K562 (cell line): ENCODE measurements at regions not wholly inside any gene's neighbourhood (a gene's known extent, or its start where the extent isn't known, plus 50 kb on each side); places are given as distances from the start of the nearest gene placed in this dataset.
"Not testable (repeated sequence)": the region's sequence is repeated elsewhere in the genome, so short reads cannot be mapped to it uniquely, and the experiment has no call there.

Experiments
- ATAC-seq: fragments of 200-7000 bp; cut with Tn5 transposase; 3 replicates; pipeline ENCODE4 v1.9.1; 2020; ENCODE audit warnings: moderate library complexity
- BruUV-seq: library from RNA; stranded (reverse); fragments of 400-500 nt; replicated peaks from 2 replicates; lab custom pipeline; 2021; lab: Mats Ljungman, UMichigan
- CTCF ChIA-PET: fragments of 300-600 bp; formaldehyde crosslinking; extraction: SDS; loops from one replicate; lab custom pipeline; 2021; ENCODE audit warnings: low intra/inter-chr PET ratio; lab: Yijun Ruan, JAX
- POLR2A ChIA-PET: fragments of 300-600, 350-650 bp; sonication (Branson Sonifier 250); formaldehyde crosslinking; extraction: SDS; loops from one replicate; lab custom pipeline; 2021; ENCODE audit warnings: antibody characterized with exemption, inconsistent platforms; lab: Yijun Ruan, JAX
- DNase-seq, 4 experiments: peaks; one replicate each; pipeline versions ENCODE4 v3.0.0 to v3.0.0-alpha.2; 2011 to 2018; ENCODE audit warnings: low spot score in 3 of 4, mixed read lengths in 3 of 4; ENCODE audit errors: extremely low read depth in 1 of 4
- FAIRE-seq: peaks from 2 replicates; lab custom pipeline; 2011; peaks lifted over from hg19 to GRCh38; lab: Jason Lieb, UNC
- H2AFZ ChIP-seq: 2 replicates; pipeline ENCODE4 v1.6.0; 2011; ENCODE audit warnings: low read depth, low read length, control low read depth, inconsistent platforms
- H3K27ac ChIP-seq: fragments of 200-600 bp; 3 replicates; pipeline ENCODE4 v1.8.0; 2011; ENCODE audit warnings: low read depth, mild to moderate bottlenecking, control low read depth, inconsistent platforms, low read length, moderate library complexity, mixed read lengths; ENCODE audit errors: extremely low read depth
- H3K27me3 ChIP-seq, 2 experiments: fragments of 300-600 bp in 1 of 2; 2 replicates in 1 of 2; 3 replicates in 1 of 2; pipeline versions ENCODE4 v1.6.0 to v1.8.0; 2011; ENCODE audit warnings: inconsistent platforms in 2 of 2, low read length in 2 of 2, mild to moderate bottlenecking in 1 of 2, mixed read lengths in 1 of 2, moderate library complexity in 1 of 2; ENCODE audit not compliant: control insufficient read depth in 2 of 2, insufficient read depth in 2 of 2
- H3K36me3 ChIP-seq: fragments of 300-600 bp; 3 replicates; pipeline ENCODE4 v1.8.0; 2011; ENCODE audit warnings: mild to moderate bottlenecking, low read length, inconsistent platforms; ENCODE audit not compliant: control insufficient read depth, insufficient read depth
- H3K4me1 ChIP-seq, 2 experiments: fragments of 200-600 bp in 1 of 2; replicated peaks in 1 of 2; 2 replicates in 1 of 2; 3 replicates in 1 of 2; pipeline versions ENCODE4 v1.5.1 to v1.8.0; 2011; ENCODE audit warnings: inconsistent platforms in 2 of 2, low read length in 2 of 2, mild to moderate bottlenecking in 1 of 2, mixed read lengths in 1 of 2, moderate library complexity in 1 of 2; ENCODE audit not compliant: control insufficient read depth in 2 of 2, insufficient read depth in 2 of 2
- H3K4me2 ChIP-seq: 2 replicates; pipeline ENCODE4 v1.6.1; 2011; ENCODE audit warnings: low read length, control low read depth, inconsistent platforms, mixed read lengths; ENCODE audit not compliant: insufficient read depth
- H3K4me3 ChIP-seq: fragments of 200-600 bp; sonication (generic), shearing (Covaris generic); 2 replicates; pipeline ENCODE4 v1.5.1; 2016; ENCODE audit warnings: control low read depth, inconsistent platforms
- H3K79me2 ChIP-seq: fragments of 200-600 bp; 3 replicates; pipeline ENCODE4 v1.8.0; 2011; ENCODE audit warnings: low read length, inconsistent platforms; ENCODE audit not compliant: control insufficient read depth, insufficient read depth
- H3K9ac ChIP-seq, 2 experiments: 2 replicates each; pipeline versions ENCODE4 v1.6.0 to v1.6.1; 2011; ENCODE audit warnings: low read depth in 2 of 2, low read length in 2 of 2, control low read depth in 1 of 2, inconsistent platforms in 1 of 2, mild to moderate bottlenecking in 1 of 2, mixed read lengths in 1 of 2; ENCODE audit not compliant: insufficient read depth in 1 of 2
- H3K9me1 ChIP-seq: one replicate; pipeline ENCODE4 v1.6.0; 2011; ENCODE audit warnings: inconsistent platforms, mild to moderate bottlenecking, low read length, moderate library complexity; ENCODE audit not compliant: control insufficient read depth, insufficient read depth
- H3K9me3 ChIP-seq: replicated peaks from 2 replicates; pipeline ENCODE4 v1.5.1; 2011; ENCODE audit warnings: low read depth, low read length, inconsistent platforms; ENCODE audit not compliant: control insufficient read depth, insufficient read depth
- H4K20me1 ChIP-seq: replicated peaks from 2 replicates; pipeline ENCODE4 v1.6.1; 2011; ENCODE audit warnings: low read length, inconsistent platforms, mixed read lengths; ENCODE audit not compliant: control insufficient read depth, insufficient read depth
- CBX3 ChIP-seq, 2 experiments: IDR thresholded peaks; 1 replicate in 1 of 2; 2 replicates in 1 of 2; pipeline ENCODE4 v1.6.1; 2012; ENCODE audit warnings: inconsistent platforms in 2 of 2, low read length in 2 of 2, borderline replicate concordance in 1 of 2, control low read depth in 1 of 2
- MAFF ChIP-seq: IDR thresholded peaks from 2 replicates; pipeline ENCODE4 v1.6.1; 2012; ENCODE audit warnings: low read length, improper control_type of control experiment
- MAFK ChIP-seq: IDR thresholded peaks from 2 replicates; pipeline ENCODE4 v1.6.1; 2011; ENCODE audit warnings: low read length, improper control_type of control experiment
- NEUROD1 ChIP-seq: fragments of 150-350 bp; IDR thresholded peaks from 2 replicates; pipeline ENCODE4 v1.6.1; 2014; ENCODE audit warnings: borderline replicate concordance, low read length, low read depth; ENCODE audit not compliant: partially characterized antibody
- NFIC ChIP-seq: fragments of 450-650 bp; IDR thresholded peaks from 2 replicates; pipeline ENCODE4 v1.6.1; 2017; ENCODE audit warnings: mild to moderate bottlenecking, inconsistent platforms
- POLR2H ChIP-seq: IDR thresholded peaks from 2 replicates; pipeline ENCODE4 v1.6.1; 2016; ENCODE audit warnings: missing genetic modification characterization, low read depth, mild to moderate bottlenecking, control low read depth, missing compliant biosample characterization, moderate library complexity
- RNF2 ChIP-seq: sonication (generic); IDR thresholded peaks from 2 replicates; pipeline ENCODE4 v1.6.1; 2016
- STAT5A ChIP-seq: IDR thresholded peaks from 2 replicates; pipeline ENCODE4 v1.6.1; 2012; ENCODE audit warnings: low read length, inconsistent platforms, borderline replicate concordance
- TRIM28 ChIP-seq: fragments of 450-650 bp; IDR thresholded peaks from 2 replicates; pipeline ENCODE4 v1.6.1; 2017
- ZEB2 ChIP-seq: fragments of 450-650 bp; IDR thresholded peaks from 2 replicates; pipeline ENCODE4 v1.6.1; 2016
- ZFX ChIP-seq: sonication (generic); formaldehyde crosslinking; IDR thresholded peaks from 2 replicates; pipeline ENCODE4 v1.8.0; 2022; ENCODE audit warnings: mild to moderate bottlenecking, missing genetic modification reagents, moderate library complexity
- ZNF134 ChIP-seq: fragments of 250-450 bp; sonication (Bioruptor Pico); conservative IDR thresholded peaks from 2 replicates; pipeline ENCODE4 v1.4.0; 2020
- ZNF239 ChIP-seq: fragments of 250-450 bp; sonication (Bioruptor Pico); IDR thresholded peaks from 2 replicates; pipeline ENCODE4 v1.4.0; 2020; ENCODE audit warnings: mild to moderate bottlenecking
- ZNF316 ChIP-seq: fragments of 450-650 bp; IDR thresholded peaks from 2 replicates; pipeline ENCODE4 v1.6.1; 2016
- ZNF324 ChIP-seq: fragments of 250-450 bp; sonication (Bioruptor Pico); IDR thresholded peaks from 2 replicates; pipeline ENCODE4 v1.4.0; 2020; ENCODE audit warnings: mild to moderate bottlenecking
- WGBS: fragments of 100-300 bp; shearing (Covaris generic); methylation state at CpG from one replicate; pipeline ENCODE4 v1.1.6; 2016; ENCODE audit warnings: low coverage, mixed read lengths; ENCODE audit not compliant: insufficient coverage; ENCODE audit errors: missing lambda C conversion rate; 5-methylcytosine and 5-hydroxymethylcytosine counted together
- in situ Hi-C: fragments of 300-500 bp; cut with MboI; formaldehyde crosslinking; loops from 4 replicates; pipeline ENCODE4 v1.15.0; 2018; ENCODE audit warnings: inconsistent platforms, mixed read lengths
- intact Hi-C: fragments of 100-400 bp; cut with micrococcal nuclease; formaldehyde crosslinking; loops from 2 replicates; pipeline ENCODE4 v1.14.2; 2022
- TF ChIP-seq, protein P1 (sequence below): fragments of 250-450 bp; sonication (Bioruptor Pico); IDR thresholded peaks from 2 replicates; pipeline ENCODE4 v1.4.0; 2020

DNA sequence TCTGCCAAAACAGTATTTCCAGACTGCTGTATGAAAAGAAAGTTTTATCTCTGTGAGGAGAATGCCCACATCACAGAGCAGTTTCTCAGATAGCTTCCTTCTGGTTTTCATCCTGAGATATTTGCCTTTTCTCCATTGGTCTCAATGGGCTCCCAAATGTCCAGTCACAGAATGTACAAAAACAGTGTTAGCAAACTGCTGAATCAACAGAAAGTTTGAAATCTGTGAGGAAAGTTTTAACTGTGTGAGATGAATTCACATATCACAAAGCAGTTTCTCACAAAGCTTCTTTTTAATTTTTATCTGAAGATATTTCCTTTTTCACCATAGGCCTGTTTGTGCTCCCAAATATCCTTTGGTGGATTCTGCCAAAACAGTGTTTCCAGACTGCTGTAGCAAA lies 207.2 kb upstream of the TRIM48 start:
- no peak overlapping the region for H2AFZ ChIP-seq
- no peaks in the 10 kb centered on the region for H3K27me3 ChIP-seq
- no peak overlapping the region for H3K9ac ChIP-seq
- intact Hi-C loops (no loop called here), in situ Hi-C loops (no loop called here)
- H3K4me1 ChIP-seq, result no peaks in the 10 kb centered on the region
- no peaks in the 10 kb centered on the region for H3K9me1 ChIP-seq
- BruUV-seq, result no TSS peak
- H3K9me3 ChIP-seq, result no peaks in the 10 kb centered on the region
- FAIRE-seq (no peak), DNase-seq (no peak), ATAC-seq (no peak)
- no peaks in the 10 kb centered on the region for H4K20me1 ChIP-seq
- H3K4me3 ChIP-seq, result no peak overlapping the region
- no peaks in the 10 kb centered on the region for H3K36me3 ChIP-seq
- H3K4me2 ChIP-seq, result no peak overlapping the region
- H3K79me2 ChIP-seq, result no peaks in the 10 kb centered on the region
- TF ChIP-seq ZEB2 (no peak), POLR2H (no peak), CBX3 (IDR thresholded peaks at IDR 0.05; ENCODE audit: borderline replicate concordance in 1 of 2, low read length in 2 of 2) (no peak), MAFK (peak; percentile 24; the same call in 1 of the 2 replicates), ZFX (CRISPR knock-in tag) (no peak), TRIM28 (no peak), ZNF239 (CRISPR knock-in tag) (no peak), MAFF (peak; percentile 58), STAT5A (no peak), NEUROD1 (no peak), ZNF324 (no peak), ZNF134 (no peak), RNF2 (no peak), NFIC (no peak), ZNF316 (peak; percentile 39; the same call in 1 of the 2 replicates)
- TF ChIP-seq, protein P1, sequence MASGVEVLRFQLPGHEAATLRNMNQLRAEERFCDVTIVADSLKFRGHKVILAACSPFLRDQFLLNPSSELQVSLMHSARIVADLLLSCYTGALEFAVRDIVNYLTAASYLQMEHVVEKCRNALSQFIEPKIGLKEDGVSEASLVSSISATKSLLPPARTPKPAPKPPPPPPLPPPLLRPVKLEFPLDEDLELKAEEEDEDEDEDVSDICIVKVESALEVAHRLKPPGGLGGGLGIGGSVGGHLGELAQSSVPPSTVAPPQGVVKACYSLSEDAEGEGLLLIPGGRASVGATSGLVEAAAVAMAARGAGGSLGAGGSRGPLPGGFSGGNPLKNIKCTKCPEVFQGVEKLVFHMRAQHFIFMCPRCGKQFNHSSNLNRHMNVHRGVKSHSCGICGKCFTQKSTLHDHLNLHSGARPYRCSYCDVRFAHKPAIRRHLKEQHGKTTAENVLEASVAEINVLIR (CRISPR knock-in tag), result no peak
- ChIA-PET POLR2A (no interaction called here), CTCF (no interaction called here)
- H3K27ac ChIP-seq, result no peak overlapping the region

DNA sequence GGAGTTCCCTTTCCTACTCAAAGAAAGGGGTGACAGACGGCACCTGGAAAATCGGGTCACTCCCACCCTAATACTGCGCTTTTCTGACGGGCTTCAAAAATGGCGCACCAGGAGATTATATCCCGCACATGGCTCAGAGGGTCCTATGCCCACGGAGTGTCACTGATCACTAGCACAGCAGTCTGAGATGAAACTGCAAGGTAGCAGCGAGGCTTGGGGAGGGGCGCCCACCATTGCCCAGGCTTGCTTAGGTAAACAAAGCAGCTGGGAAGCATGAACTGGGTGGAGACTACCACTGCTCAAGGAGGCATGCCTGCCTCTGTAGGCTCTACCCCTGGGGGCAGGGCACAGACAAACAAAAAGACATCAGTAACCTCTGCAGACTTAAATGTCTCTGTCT lies 177.4 kb upstream of the TRIM48 start:
- H3K9ac ChIP-seq, H3K36me3 ChIP-seq, ATAC-seq, H3K79me2 ChIP-seq, H3K9me3 ChIP-seq, DNase-seq, BruUV-seq, FAIRE-seq, H3K4me3 ChIP-seq, H3K4me2 ChIP-seq, in situ Hi-C loops, CTCF ChIA-PET, H3K9me1 ChIP-seq, H4K20me1 ChIP-seq, intact Hi-C loops, POLR2A ChIA-PET, H3K27me3 ChIP-seq, H3K27ac ChIP-seq, H3K4me1 ChIP-seq, H2AFZ ChIP-seq: not testable (repeated sequence)
- 0% methylated on average over 4 of the region's 9 CpGs for WGBS
